HCT116 (cell line): ENCODE measurements at regions not wholly inside any gene's neighbourhood (a gene's known extent, or its start where the extent isn't known, plus 50 kb on each side); places are given as distances from the start of the nearest gene placed in this dataset.

ENCODE experiments used
- POLR2AphosphoS5 ChIP-seq: IDR thresholded peaks from 2 replicates; pipeline ENCODE4 v1.6.1; 2011; ENCODE audit warnings: mild to moderate bottlenecking, low read depth, low read length, moderate library complexity
- YY1 ChIP-seq: IDR thresholded peaks from 2 replicates; pipeline ENCODE4 v1.6.1; 2011; ENCODE audit warnings: low read length, low read depth, moderate library complexity, mild to moderate bottlenecking; ENCODE audit not compliant: insufficient replicate concordance; ENCODE audit errors: extremely low read depth
- TF ChIP-seq, protein P1 (sequence below): IDR thresholded peaks from 2 replicates; pipeline ENCODE4 v1.6.1; 2012

DNA sequence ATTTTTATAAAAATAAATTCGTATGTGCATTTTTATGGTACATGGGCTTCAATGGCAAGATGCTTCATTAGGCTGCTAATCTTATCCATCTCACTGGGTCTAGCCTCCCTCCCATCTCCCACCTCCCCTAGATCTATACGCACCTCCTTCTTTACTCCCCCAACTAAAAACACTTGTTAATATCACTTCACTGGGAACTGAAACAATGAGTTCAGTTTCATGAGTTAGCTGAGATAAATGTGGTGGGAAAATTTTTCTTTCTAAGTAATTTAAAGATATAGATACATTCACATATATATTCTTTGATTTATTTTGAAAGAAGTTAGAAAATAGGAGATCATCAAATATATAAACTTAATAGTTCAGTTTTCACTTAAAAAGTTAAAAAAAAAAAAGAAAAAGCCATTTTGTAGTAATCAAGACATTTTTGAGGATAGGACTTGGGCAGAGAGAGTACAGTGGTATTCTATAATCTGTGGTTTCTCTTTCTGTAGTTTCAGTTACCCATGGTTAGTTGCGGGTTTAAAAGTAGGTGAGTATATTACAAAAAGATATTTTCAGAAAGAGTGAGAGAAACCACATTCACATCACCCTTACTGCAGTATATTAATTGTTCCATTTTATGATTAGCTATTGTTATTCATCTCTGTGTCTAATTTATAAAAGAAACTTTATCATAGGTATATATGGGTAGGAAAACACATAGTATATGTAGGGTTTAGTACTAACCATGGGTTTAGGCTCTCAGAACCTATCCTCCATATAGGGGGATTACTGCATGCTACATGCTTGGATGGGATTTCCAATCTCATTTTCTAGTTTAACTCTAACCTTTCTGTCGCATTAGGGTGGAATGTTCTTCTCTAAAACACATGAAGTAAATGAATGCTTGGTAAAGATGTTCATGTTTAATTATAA is 316.0 kb upstream of the CBLB start:
- TF ChIP-seq YY1 (no peak), POLR2AphosphoS5 (no peak)
- TF ChIP-seq, protein P1, sequence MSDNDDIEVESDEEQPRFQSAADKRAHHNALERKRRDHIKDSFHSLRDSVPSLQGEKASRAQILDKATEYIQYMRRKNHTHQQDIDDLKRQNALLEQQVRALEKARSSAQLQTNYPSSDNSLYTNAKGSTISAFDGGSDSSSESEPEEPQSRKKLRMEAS, result no peak
